PC-9 (cell line): ENCODE measurements at regions not wholly inside any gene's neighbourhood (a gene's known extent, or its start where the extent isn't known, plus 50 kb on each side); places are given as distances from the start of the nearest gene placed in this dataset.

Source experiments
- BruUV-seq: library from RNA; stranded (reverse); fragments of 400-500 nt; replicated peaks from 2 replicates; lab custom pipeline; 2021; lab: Mats Ljungman, UMichigan
- CTCF ChIA-PET: fragments of 300-600 bp; sonication (Branson Sonifier 250); formaldehyde crosslinking; loops from one replicate; lab custom pipeline; 2022; ENCODE audit warnings: antibody characterized with exemption; lab: Charles Lee
- POLR2A ChIA-PET: fragments of 300-600 bp; sonication (Branson Sonifier 250); formaldehyde crosslinking; loops from one replicate; lab custom pipeline; 2022; ENCODE audit warnings: antibody characterized with exemption; ENCODE audit not compliant: unreplicated experiment; lab: Charles Lee
- DNase-seq, 2 experiments: peaks; one replicate each; pipeline versions ENCODE4 v3.0.0 to v3.0.0-alpha.2; 2015 to 2022; ENCODE audit warnings: mixed read lengths in 1 of 2
- H2AFZ ChIP-seq: fragments of 200-600 bp; sonication (generic); 2 replicates; pipeline ENCODE4 v1.8.1; 2017; ENCODE audit warnings: antibody characterized with exemption
- H3F3A ChIP-seq: fragments of 200-600 bp; sonication (generic); 2 replicates; pipeline ENCODE4 v1.8.1; 2017; ENCODE audit warnings: antibody characterized with exemption, mild to moderate bottlenecking, low read depth; ENCODE audit not compliant: insufficient read depth
- H3K27ac ChIP-seq: fragments of 200-600 bp; sonication (generic); 2 replicates; pipeline ENCODE4 v1.6.1; 2016; ENCODE audit warnings: mixed run types
- H3K27me3 ChIP-seq: fragments of 200-600 bp; sonication (generic); 2 replicates; pipeline ENCODE4 v1.6.1; 2016; ENCODE audit warnings: low read depth, mixed run types; ENCODE audit not compliant: insufficient read depth
- H3K36me3 ChIP-seq: fragments of 200-600 bp; sonication (generic); 2 replicates; pipeline ENCODE4 v1.6.1; 2016; ENCODE audit warnings: low read depth, mixed run types
- H3K4me1 ChIP-seq: fragments of 200-600 bp; sonication (generic); replicated peaks from 2 replicates; pipeline ENCODE4 v1.6.1; 2016; ENCODE audit warnings: mixed run types; ENCODE audit not compliant: insufficient read depth
- H3K4me2 ChIP-seq: fragments of 200-600 bp; sonication (generic); 2 replicates; pipeline ENCODE4 v1.6.1; 2017; ENCODE audit warnings: mixed run types
- H3K4me3 ChIP-seq: fragments of 200-600 bp; sonication (generic); 2 replicates; pipeline ENCODE4 v1.6.1; 2016; ENCODE audit warnings: mixed run types
- H3K79me2 ChIP-seq: fragments of 200-600 bp; sonication (generic); 2 replicates; pipeline ENCODE4 v1.6.1; 2017; ENCODE audit warnings: low read depth, mixed run types
- H3K9me2 ChIP-seq: fragments of 200-600 bp; sonication (generic); 2 replicates; pipeline ENCODE4 v1.8.1; 2017; ENCODE audit warnings: mild to moderate bottlenecking; ENCODE audit not compliant: insufficient read depth
- H3K9me3 ChIP-seq: fragments of 200-600 bp; sonication (generic); 2 replicates; pipeline ENCODE4 v1.8.1; 2016; ENCODE audit warnings: low read depth; ENCODE audit not compliant: insufficient read depth
- H4K20me1 ChIP-seq: fragments of 200-600 bp; sonication (generic); 2 replicates; pipeline ENCODE4 v1.8.1; 2017; ENCODE audit not compliant: insufficient read depth
- EZH2 ChIP-seq: fragments of 200-600 bp; sonication (generic); IDR thresholded peaks from 2 replicates; pipeline ENCODE4 v1.8.0; 2017; ENCODE audit warnings: antibody characterized with exemption, low read depth
- intact Hi-C: fragments of 100-400 bp; cut with micrococcal nuclease; formaldehyde crosslinking; loops from one replicate; pipeline ENCODE4 v1.10.0; 2022; ENCODE audit not compliant: unreplicated experiment
- TF ChIP-seq, protein P1 (sequence below): fragments of 200-600 bp; sonication (generic); conservative IDR thresholded peaks from 2 replicates; pipeline ENCODE4 v1.6.1; 2017; ENCODE audit warnings: mixed run types, antibody characterized with exemption, mild to moderate bottlenecking, moderate library complexity

DNA sequence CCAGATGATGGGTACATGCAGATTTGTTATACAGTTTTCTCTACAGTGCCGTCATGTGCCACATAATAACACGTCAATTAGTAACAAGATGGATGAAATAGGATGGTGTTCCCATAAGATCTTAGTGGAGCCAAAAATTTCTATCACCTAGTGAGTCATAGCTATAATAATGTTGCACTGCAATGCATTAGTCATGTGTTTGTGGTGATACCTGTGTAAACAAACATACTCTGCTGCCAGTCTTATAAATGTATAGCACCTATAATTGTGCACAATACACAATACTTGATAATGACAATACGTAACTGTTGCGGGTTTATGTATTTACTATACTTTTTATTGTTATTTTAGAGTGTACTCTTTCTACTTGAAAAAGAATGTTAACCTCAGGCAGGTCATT is 865.4 kb downstream of the MAT2B start:
- Histone ChIP-seq H3K36me3 (no peaks in the 10 kb centered on the region), H3F3A (no peaks in the 10 kb centered on the region), H2AFZ (no peak overlapping the region), H4K20me1 (no peaks in the 10 kb centered on the region), H3K27ac (no peak overlapping the region), H3K9me2 (no peaks in the 10 kb centered on the region), H3K27me3 (no peaks in the 10 kb centered on the region), H3K4me2 (no peak overlapping the region), H3K9me3 (no peaks in the 10 kb centered on the region), H3K4me3 (no peak overlapping the region), H3K79me2 (no peaks in the 10 kb centered on the region), H3K4me1 (no peaks in the 10 kb centered on the region)
- ChIA-PET CTCF (no interaction called here), POLR2A (no interaction called here)
- intact Hi-C loops: no loop called here
- TF ChIP-seq, protein P1, sequence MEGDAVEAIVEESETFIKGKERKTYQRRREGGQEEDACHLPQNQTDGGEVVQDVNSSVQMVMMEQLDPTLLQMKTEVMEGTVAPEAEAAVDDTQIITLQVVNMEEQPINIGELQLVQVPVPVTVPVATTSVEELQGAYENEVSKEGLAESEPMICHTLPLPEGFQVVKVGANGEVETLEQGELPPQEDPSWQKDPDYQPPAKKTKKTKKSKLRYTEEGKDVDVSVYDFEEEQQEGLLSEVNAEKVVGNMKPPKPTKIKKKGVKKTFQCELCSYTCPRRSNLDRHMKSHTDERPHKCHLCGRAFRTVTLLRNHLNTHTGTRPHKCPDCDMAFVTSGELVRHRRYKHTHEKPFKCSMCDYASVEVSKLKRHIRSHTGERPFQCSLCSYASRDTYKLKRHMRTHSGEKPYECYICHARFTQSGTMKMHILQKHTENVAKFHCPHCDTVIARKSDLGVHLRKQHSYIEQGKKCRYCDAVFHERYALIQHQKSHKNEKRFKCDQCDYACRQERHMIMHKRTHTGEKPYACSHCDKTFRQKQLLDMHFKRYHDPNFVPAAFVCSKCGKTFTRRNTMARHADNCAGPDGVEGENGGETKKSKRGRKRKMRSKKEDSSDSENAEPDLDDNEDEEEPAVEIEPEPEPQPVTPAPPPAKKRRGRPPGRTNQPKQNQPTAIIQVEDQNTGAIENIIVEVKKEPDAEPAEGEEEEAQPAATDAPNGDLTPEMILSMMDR: no peak
- TF ChIP-seq EZH2: no peak
- peak in 1 of 2 experiments; percentile 56 for DNase-seq
- BruUV-seq: no TSS peak

DNA sequence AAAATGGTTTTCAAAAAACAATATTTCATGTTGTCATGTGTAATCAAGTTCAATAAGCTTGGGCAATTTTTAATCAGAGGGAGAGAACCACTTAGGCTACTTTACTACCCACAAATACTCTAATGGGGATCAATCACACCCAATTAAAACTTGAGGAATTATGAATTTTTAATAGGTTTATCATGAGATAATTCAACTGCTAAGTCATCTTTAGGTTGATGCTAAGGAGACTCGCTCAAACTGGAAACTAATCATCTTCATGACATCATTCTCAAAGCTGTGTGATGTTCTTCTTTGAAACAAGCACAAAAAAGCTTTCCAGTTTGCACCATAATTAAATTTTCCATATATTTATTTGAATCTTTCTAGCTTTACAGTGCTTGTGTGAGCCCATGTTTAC is 867.5 kb downstream of the MAT2B start:
- Histone ChIP-seq H4K20me1 (no peaks in the 10 kb centered on the region), H3K9me3 (no peaks in the 10 kb centered on the region), H3F3A (no peaks in the 10 kb centered on the region), H2AFZ (no peak overlapping the region), H3K4me3 (no peak overlapping the region), H3K36me3 (no peaks in the 10 kb centered on the region), H3K4me1 (no peaks in the 10 kb centered on the region), H3K4me2 (no peak overlapping the region), H3K27ac (no peak overlapping the region), H3K27me3 (no peaks in the 10 kb centered on the region), H3K9me2 (no peaks in the 10 kb centered on the region), H3K79me2 (no peaks in the 10 kb centered on the region)
- no peak for DNase-seq
- CTCF ChIA-PET: no interaction called here
- intact Hi-C loops: no loop called here
- POLR2A ChIA-PET: no interaction called here
- no peak for TF ChIP-seq EZH2
- TF ChIP-seq, protein P1: no peak
- BruUV-seq: no TSS peak

DNA sequence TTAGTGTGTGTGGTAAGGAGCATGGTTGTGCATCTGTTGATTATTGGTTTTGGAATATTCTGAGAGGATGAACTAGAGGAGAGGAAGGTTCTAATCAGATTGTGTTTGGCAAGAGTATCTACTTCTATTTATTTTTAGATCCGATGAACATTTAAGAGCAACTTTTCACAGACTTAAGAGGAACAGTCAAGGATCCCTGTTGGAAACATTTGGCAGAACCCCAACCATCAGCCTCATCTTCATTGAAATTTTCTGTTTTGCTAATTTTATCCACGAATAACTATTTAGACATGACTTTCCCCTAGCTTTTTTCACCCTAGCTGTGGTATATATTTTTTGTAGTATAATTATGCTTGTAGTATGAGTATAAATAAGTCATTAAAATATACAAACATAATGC is 868.5 kb downstream of the MAT2B start:
- Histone ChIP-seq H3K27me3 (no peaks in the 10 kb centered on the region), H3K4me1 (no peaks in the 10 kb centered on the region), H3K4me2 (no peak overlapping the region), H3K9me2 (no peaks in the 10 kb centered on the region), H3K9me3 (no peaks in the 10 kb centered on the region), H3F3A (no peaks in the 10 kb centered on the region), H4K20me1 (no peaks in the 10 kb centered on the region), H3K79me2 (no peaks in the 10 kb centered on the region), H3K36me3 (no peaks in the 10 kb centered on the region), H2AFZ (no peak overlapping the region), H3K27ac (no peak overlapping the region), H3K4me3 (no peak overlapping the region)
- intact Hi-C loops: no loop called here
- BruUV-seq: no TSS peak
- DNase-seq: no peak
- no peak for TF ChIP-seq EZH2
- TF ChIP-seq, protein P1: no peak
- ChIA-PET CTCF (no interaction called here), POLR2A (no interaction called here)
